Fibroblast of villous mesenchyme (primary cell): ENCODE measurements at regions not wholly inside any gene's neighbourhood (a gene's known extent, or its start where the extent isn't known, plus 50 kb on each side); places are given as distances from the start of the nearest gene placed in this dataset.

Experiments
- DNase-seq: peaks from one replicate; pipeline ENCODE4 v3.0.0-alpha.2; 2010; ENCODE audit warnings: low read depth
- H3K4me3 ChIP-seq: 2 replicates; pipeline ENCODE4 v1.5.1; 2011; ENCODE audit warnings: low read depth, mild to moderate bottlenecking, low read length
- CTCF ChIP-seq: IDR thresholded peaks from 2 replicates; pipeline ENCODE4 v1.5.1; 2012; ENCODE audit warnings: low read depth, mild to moderate bottlenecking, low read length; ENCODE audit not compliant: insufficient read depth

- DNase-seq = peak; percentile 91
- no peak overlapping the region for H3K4me3 ChIP-seq
- no peak for TF ChIP-seq CTCF
These were observed 116.1 kb downstream of the PSMG1 start for GRCh38 chr21:39066829-39067780.

GRCh38 chr21:39065917-39066316 is 117.3 kb downstream of the PSMG1 start:
- H3K4me3 ChIP-seq = no peak overlapping the region
- no peak for DNase-seq
- no peak for TF ChIP-seq CTCF

- no peak overlapping the region for H3K4me3 ChIP-seq
- TF ChIP-seq CTCF = no peak
- no peak for DNase-seq
These were observed 118.8 kb downstream of the PSMG1 start for GRCh38 chr21:39064325-39065012.

GRCh38 chr21:39063517-39063916 is 119.7 kb downstream of the PSMG1 start:
- no peak for TF ChIP-seq CTCF
- no peak overlapping the region for H3K4me3 ChIP-seq
- no peak for DNase-seq

GRCh38 chr21:39062196-39062595 is 121.1 kb downstream of the PSMG1 start:
- TF ChIP-seq CTCF = no peak
- no peak for DNase-seq
- no peak overlapping the region for H3K4me3 ChIP-seq

GRCh38 chr21:39061766-39062165 is 121.5 kb downstream of the PSMG1 start:
- TF ChIP-seq CTCF = no peak
- no peak overlapping the region for H3K4me3 ChIP-seq
- no peak for DNase-seq
